Effector memory CD8-positive, alpha-beta T cell (primary cell): ENCODE measurements at regions not wholly inside any gene's neighbourhood (a gene's known extent, or its start where the extent isn't known, plus 50 kb on each side); places are given as distances from the start of the nearest gene placed in this dataset.
"Not testable (repeated sequence)": the region's sequence is repeated elsewhere in the genome, so short reads cannot be mapped to it uniquely, and the experiment has no call there.

Experiments
- ATAC-seq: fragments of 150-1000 bp; cut with Tn5 transposase; replicated peaks from 2 replicates; pipeline ENCODE4 v1.10.0; 2021; ENCODE audit warnings: mild to moderate bottlenecking, moderate library complexity
- DNase-seq, 3 experiments: peaks; one replicate each; pipeline ENCODE4 v3.0.0; 2021
- H3K27ac Mint-ChIP-seq, 2 donors: one replicate each; pipeline ENCODE4 v1.8.0; 2022; ENCODE audit warnings: mild to moderate bottlenecking in 2 of 2, mixed read lengths in 2 of 2, moderate library complexity in 2 of 2
- H3K27me3 Mint-ChIP-seq, 2 donors: one replicate each; pipeline ENCODE4 v1.8.0; 2022; ENCODE audit warnings: mixed read lengths in 2 of 2
- H3K36me3 Mint-ChIP-seq: one replicate; pipeline ENCODE4 v1.8.0; 2022; ENCODE audit warnings: mild to moderate bottlenecking, moderate library complexity, mixed read lengths; ENCODE audit not compliant: insufficient read depth
- H3K4me1 Mint-ChIP-seq, 2 donors: one replicate each; pipeline ENCODE4 v1.8.0; 2022; ENCODE audit warnings: low read depth in 2 of 2, mixed read lengths in 2 of 2
- H3K4me3 Mint-ChIP-seq, 2 donors: one replicate each; pipeline ENCODE4 v1.8.0; 2022; ENCODE audit warnings: mild to moderate bottlenecking in 2 of 2, mixed read lengths in 2 of 2, moderate library complexity in 2 of 2
- H3K9me3 Mint-ChIP-seq, 2 donors: one replicate each; pipeline ENCODE4 v1.8.0; 2022; ENCODE audit warnings: mixed read lengths in 2 of 2

GRCh38 chr6:114940181-114940580 is 597.4 kb upstream of the HS3ST5 start:
- no peak for ATAC-seq
- H3K9me3 Mint-ChIP-seq, result peaks cover 6 to 17% of the 10 kb centered on the region in 2 donors

GRCh38 chr6:114939630-114940029 is 596.8 kb upstream of the HS3ST5 start:
- DNase-seq (no peak), ATAC-seq (no peak)
- Mint-ChIP-seq H3K27ac (no peak overlapping the region), H3K9me3 (peaks cover 6 to 17% of the 10 kb centered on the region in 2 donors), H3K27me3 (no peaks in the 10 kb centered on the region), H3K4me1 (no peaks in the 10 kb centered on the region), H3K36me3 (no peaks in the 10 kb centered on the region), H3K4me3 (no peak overlapping the region)

More at GRCh38 chr6:114940181-114940580, 597.4 kb upstream of the HS3ST5 start:
- Mint-ChIP-seq H3K27me3 (no peaks in the 10 kb centered on the region), H3K36me3 (no peaks in the 10 kb centered on the region), H3K27ac (no peak overlapping the region), H3K4me3 (no peak overlapping the region), H3K4me1 (no peaks in the 10 kb centered on the region)
- no peak for DNase-seq

- H3K27ac Mint-ChIP-seq, result no peak overlapping the region
- ATAC-seq, result no peak
Observed at GRCh38 chr6:114936080-114936479, 593.3 kb upstream of the HS3ST5 start.

GRCh38 chr6:114934079-114934478 is 591.3 kb upstream of the HS3ST5 start:
- DNase-seq, result no peak
- H3K9me3 Mint-ChIP-seq, result peaks cover 10 to 18% of the 10 kb centered on the region in 2 donors
- ATAC-seq, result no peak

More at GRCh38 chr6:114936080-114936479, 593.3 kb upstream of the HS3ST5 start:
- Mint-ChIP-seq H3K27me3 (no peaks in the 10 kb centered on the region), H3K4me1 (no peaks in the 10 kb centered on the region), H3K4me3 (no peak overlapping the region), H3K36me3 (no peaks in the 10 kb centered on the region), H3K9me3 (peaks cover 12 to 15% of the 10 kb centered on the region in 2 donors)
- no peak for DNase-seq

GRCh38 chr6:114928731-114929130 is 585.9 kb upstream of the HS3ST5 start:
- DNase-seq, result not testable (repeated sequence)

More at GRCh38 chr6:114934079-114934478, 591.3 kb upstream of the HS3ST5 start:
- Mint-ChIP-seq H3K27ac (no peak overlapping the region), H3K36me3 (no peaks in the 10 kb centered on the region), H3K27me3 (no peaks in the 10 kb centered on the region), H3K4me1 (no peaks in the 10 kb centered on the region), H3K4me3 (no peak overlapping the region)

GRCh38 chr6:114906096-114906495 is 563.3 kb upstream of the HS3ST5 start:
- no peaks in the 10 kb centered on the region for H3K36me3 Mint-ChIP-seq
- H3K4me3 Mint-ChIP-seq, result no peak overlapping the region
- DNase-seq (no peak), ATAC-seq (no peak)
- H3K27ac Mint-ChIP-seq, result no peak overlapping the region
- no peaks in the 10 kb centered on the region for H3K27me3 Mint-ChIP-seq
- no peaks in the 10 kb centered on the region for H3K4me1 Mint-ChIP-seq
- peaks cover 0 to 5% of the 10 kb centered on the region in 2 donors for H3K9me3 Mint-ChIP-seq

More at GRCh38 chr6:114928731-114929130, 585.9 kb upstream of the HS3ST5 start:
- H3K27me3 Mint-ChIP-seq, H3K4me3 Mint-ChIP-seq, H3K27ac Mint-ChIP-seq, H3K36me3 Mint-ChIP-seq, ATAC-seq, H3K4me1 Mint-ChIP-seq: not testable (repeated sequence)
- H3K9me3 Mint-ChIP-seq, result peaks cover 22 to 48% of the 10 kb centered on the region in 2 donors

- no peak for ATAC-seq
- Mint-ChIP-seq H3K27me3 (no peaks in the 10 kb centered on the region), H3K36me3 (no peaks in the 10 kb centered on the region), H3K9me3 (peaks cover 4 to 7% of the 10 kb centered on the region in 2 donors), H3K4me1 (no peaks in the 10 kb centered on the region), H3K27ac (no peak overlapping the region), H3K4me3 (no peak overlapping the region)
- DNase-seq, result no peak
Observed at GRCh38 chr6:114897536-114897935, 554.7 kb upstream of the HS3ST5 start.

- Mint-ChIP-seq H3K9me3 (peaks cover 0 to 3% of the 10 kb centered on the region in 2 donors), H3K27ac (no peak overlapping the region), H3K27me3 (no peaks in the 10 kb centered on the region), H3K4me3 (no peak overlapping the region), H3K4me1 (no peaks in the 10 kb centered on the region), H3K36me3 (no peaks in the 10 kb centered on the region)
- ATAC-seq (no peak), DNase-seq (no peak)
Observed at GRCh38 chr6:114892211-114892610, 549.4 kb upstream of the HS3ST5 start.

- DNase-seq (no peak), ATAC-seq (no peak)
- Mint-ChIP-seq H3K9me3 (peaks cover 0 to 6% of the 10 kb centered on the region in 2 donors), H3K27ac (no peak overlapping the region), H3K4me1 (no peaks in the 10 kb centered on the region), H3K27me3 (no peaks in the 10 kb centered on the region), H3K4me3 (no peak overlapping the region), H3K36me3 (no peaks in the 10 kb centered on the region)
Observed at GRCh38 chr6:114888241-114888640, 545.4 kb upstream of the HS3ST5 start.

- H3K36me3 Mint-ChIP-seq, result no peaks in the 10 kb centered on the region
- DNase-seq, result no peak
- peaks cover 6 to 7% of the 10 kb centered on the region in 2 donors for H3K9me3 Mint-ChIP-seq
- H3K27me3 Mint-ChIP-seq, result no peaks in the 10 kb centered on the region
- H3K4me1 Mint-ChIP-seq, result no peaks in the 10 kb centered on the region
- ATAC-seq, result no peak
- no peak overlapping the region for H3K4me3 Mint-ChIP-seq
- no peak overlapping the region for H3K27ac Mint-ChIP-seq
Observed at GRCh38 chr6:114886670-114887436, 544.0 kb upstream of the HS3ST5 start.

GRCh38 chr6:114879693-114880092 is 536.9 kb upstream of the HS3ST5 start:
- H3K27me3 Mint-ChIP-seq, result no peaks in the 10 kb centered on the region
- H3K9me3 Mint-ChIP-seq, result peaks cover 7 to 15% of the 10 kb centered on the region in 2 donors
- H3K36me3 Mint-ChIP-seq, result no peaks in the 10 kb centered on the region
- no peaks in the 10 kb centered on the region for H3K4me1 Mint-ChIP-seq
- ATAC-seq, result no peak
- H3K27ac Mint-ChIP-seq, result no peak overlapping the region
- no peak overlapping the region for H3K4me3 Mint-ChIP-seq
- DNase-seq, result no peak

- DNase-seq, result no peak
- Mint-ChIP-seq H3K4me1 (no peaks in the 10 kb centered on the region), H3K27me3 (no peaks in the 10 kb centered on the region), H3K36me3 (no peaks in the 10 kb centered on the region), H3K4me3 (no peak overlapping the region), H3K27ac (no peak overlapping the region), H3K9me3 (peaks cover 8 to 22% of the 10 kb centered on the region in 2 donors)
- no peak for ATAC-seq
Observed at GRCh38 chr6:114878091-114878490, 535.3 kb upstream of the HS3ST5 start.

- Mint-ChIP-seq H3K4me1 (no peaks in the 10 kb centered on the region), H3K36me3 (no peaks in the 10 kb centered on the region), H3K9me3 (peaks cover 11 to 15% of the 10 kb centered on the region in 2 donors), H3K27ac (no peak overlapping the region), H3K27me3 (no peaks in the 10 kb centered on the region), H3K4me3 (no peak overlapping the region)
- ATAC-seq, result no peak
- DNase-seq, result no peak
Observed at GRCh38 chr6:114874410-114874809, 531.6 kb upstream of the HS3ST5 start.

- H3K9me3 Mint-ChIP-seq, H3K27me3 Mint-ChIP-seq, H3K36me3 Mint-ChIP-seq, DNase-seq, H3K27ac Mint-ChIP-seq, H3K4me3 Mint-ChIP-seq, H3K4me1 Mint-ChIP-seq, ATAC-seq: not testable (repeated sequence)
Observed at GRCh38 chr6:114865506-114865905, 522.7 kb upstream of the HS3ST5 start.
